H1 (cell line): ENCODE measurements at regions not wholly inside any gene's neighbourhood (a gene's known extent, or its start where the extent isn't known, plus 50 kb on each side); places are given as distances from the start of the nearest gene placed in this dataset.

ENCODE experiments used
- CTCF ChIA-PET: fragments of 300-600 bp; sonication (Branson Sonifier 250); formaldehyde crosslinking; loops from one replicate; lab custom pipeline; 2021; ENCODE audit not compliant: partially characterized antibody; lab: Charles Lee
- POLR2A ChIA-PET: fragments of 300-600 bp; sonication (Branson Sonifier 250); formaldehyde crosslinking; loops from one replicate; lab custom pipeline; 2021; ENCODE audit warnings: inconsistent platforms; ENCODE audit not compliant: partially characterized antibody; lab: Charles Lee
- DNase-seq, 2 experiments: peaks; one replicate each; pipeline versions ENCODE4 v3.0.0 to v3.0.0-alpha.2; 2010 to 2022; ENCODE audit warnings: low spot score in 2 of 2, low read depth in 1 of 2, mixed read lengths in 1 of 2
- FAIRE-seq: peaks from 2 replicates; lab custom pipeline; 2011; peaks lifted over from hg19 to GRCh38; lab: Jason Lieb, UNC
- H2AFZ ChIP-seq: 2 replicates; pipeline ENCODE4 v1.8.1; 2012; ENCODE audit warnings: low read length, inconsistent platforms
- H2AK5ac ChIP-seq: 2 replicates; pipeline ENCODE4 v1.6.1; 2013; ENCODE audit warnings: low read depth, low read length
- H2BK120ac ChIP-seq: replicated peaks from 2 replicates; pipeline ENCODE3; 2013; ENCODE audit warnings: low read depth, low read length, inconsistent platforms
- H2BK12ac ChIP-seq: 2 replicates; pipeline ENCODE4 v1.6.1; 2013; ENCODE audit warnings: low read depth, low read length
- H2BK15ac ChIP-seq: 2 replicates; pipeline ENCODE4 v1.6.1; 2013; ENCODE audit warnings: low read length
- H2BK20ac ChIP-seq: 2 replicates; pipeline ENCODE4 v1.6.1; 2013; ENCODE audit warnings: low read length
- H2BK5ac ChIP-seq: 2 replicates; pipeline ENCODE4 v1.6.1; 2013; ENCODE audit warnings: low read depth, low read length
- H3K14ac ChIP-seq: 2 replicates; pipeline ENCODE4 v1.6.1; 2013; ENCODE audit warnings: inconsistent platforms; ENCODE audit not compliant: insufficient read length
- H3K18ac ChIP-seq: 2 replicates; pipeline ENCODE4 v1.6.1; 2013; ENCODE audit warnings: low read length; ENCODE audit errors: extremely low read depth
- H3K23ac ChIP-seq: 2 replicates; pipeline ENCODE4 v1.6.1; 2013; ENCODE audit warnings: inconsistent platforms; ENCODE audit not compliant: insufficient read length
- H3K23me2 ChIP-seq: 2 replicates; pipeline ENCODE4 v1.6.1; 2013; ENCODE audit warnings: low read depth, low read length
- H3K27ac ChIP-seq: 2 replicates; pipeline ENCODE4 v1.6.1; 2011; ENCODE audit warnings: low read depth, low read length, inconsistent platforms
- H3K27me3 ChIP-seq, 4 experiments: replicated peaks in 1 of 4; 1 replicate in 1 of 4; 2 replicates in 3 of 4; pipeline versions ENCODE4 v1.6.1 to v1.8.1; 2011 to 2013; ENCODE audit warnings: low read length in 3 of 4, mild to moderate bottlenecking in 3 of 4, inconsistent platforms in 2 of 4, mixed read lengths in 2 of 4, moderate library complexity in 1 of 4; ENCODE audit not compliant: control insufficient read depth in 3 of 4, insufficient read depth in 3 of 4; ENCODE audit errors: extremely low read depth in 1 of 4
- H3K36me3 ChIP-seq, 4 experiments: 2 replicates each; pipeline versions ENCODE4 v1.6.1 to v1.8.1; 2011 to 2013; ENCODE audit warnings: mild to moderate bottlenecking in 4 of 4, low read length in 3 of 4, moderate library complexity in 2 of 4, control low read depth in 1 of 4, inconsistent platforms in 1 of 4; ENCODE audit not compliant: insufficient read depth in 4 of 4, control insufficient read depth in 2 of 4
- H3K4ac ChIP-seq: replicated peaks from 2 replicates; pipeline ENCODE3; 2013; ENCODE audit warnings: low read length, low read depth, mixed read lengths, inconsistent platforms; ENCODE audit not compliant: insufficient read length
- H3K4me1 ChIP-seq, 4 experiments: replicated peaks in 1 of 4; 1 replicate in 1 of 4; 2 replicates in 3 of 4; pipeline versions ENCODE4 v1.6.1 to v1.8.1; 2011 to 2013; ENCODE audit warnings: low read length in 3 of 4, inconsistent platforms in 2 of 4, mixed read lengths in 1 of 4; ENCODE audit not compliant: insufficient read depth in 4 of 4, control insufficient read depth in 3 of 4
- H3K4me2 ChIP-seq, 2 experiments: 2 replicates each; pipeline versions ENCODE4 v1.6.1 to v1.8.1; 2011 to 2013; ENCODE audit warnings: low read depth in 2 of 2, low read length in 2 of 2, control low read depth in 1 of 2, inconsistent platforms in 1 of 2, mild to moderate bottlenecking in 1 of 2; ENCODE audit not compliant: insufficient read depth in 1 of 2
- H3K4me3 ChIP-seq, 4 experiments: fragments of 200-600, 300-600 bp in 1 of 4; sonication (generic), shearing (Covaris generic), sonication (Bioruptor Twin) in 1 of 4; 2 replicates each; pipeline versions ENCODE4 v1.5.1 to v1.8.1; 2011 to 2016; ENCODE audit warnings: low read length in 4 of 4, low read depth in 3 of 4, control low read depth in 2 of 4, inconsistent platforms in 2 of 4, mild to moderate bottlenecking in 2 of 4, mixed read lengths in 1 of 4, moderate library complexity in 1 of 4; ENCODE audit not compliant: insufficient read depth in 2 of 4; ENCODE audit errors: extremely low read depth in 1 of 4
- H3K56ac ChIP-seq: replicated peaks from 2 replicates; pipeline ENCODE3; 2013; ENCODE audit warnings: low read depth, mild to moderate bottlenecking, mixed read lengths, low read length, inconsistent platforms; ENCODE audit not compliant: insufficient read length
- H3K79me1 ChIP-seq: 2 replicates; pipeline ENCODE4 v1.6.1; 2013; ENCODE audit warnings: low read depth, low read length, control low read depth
- H3K79me2 ChIP-seq, 2 experiments: 2 replicates each; pipeline versions ENCODE4 v1.6.1 to v1.8.1; 2012 to 2013; ENCODE audit warnings: low read length in 2 of 2, mild to moderate bottlenecking in 2 of 2, inconsistent platforms in 1 of 2; ENCODE audit not compliant: insufficient read depth in 2 of 2, control insufficient read depth in 1 of 2
- H3K9ac ChIP-seq, 4 experiments: replicated peaks in 1 of 4; 1 replicate in 1 of 4; 2 replicates in 3 of 4; pipeline versions ENCODE4 v1.6.1 to v1.8.1; 2011 to 2013; ENCODE audit warnings: low read depth in 3 of 4, low read length in 3 of 4, control low read depth in 2 of 4, mild to moderate bottlenecking in 2 of 4, moderate library complexity in 2 of 4, inconsistent platforms in 1 of 4; ENCODE audit errors: extremely low read depth in 1 of 4
- H3K9me3 ChIP-seq, 2 experiments: 2 replicates each; pipeline versions ENCODE4 v1.6.1 to v1.8.1; 2012 to 2013; ENCODE audit warnings: mild to moderate bottlenecking in 2 of 2, moderate library complexity in 2 of 2, control low read depth in 1 of 2, inconsistent platforms in 1 of 2, low read depth in 1 of 2, low read length in 1 of 2, mixed read lengths in 1 of 2; ENCODE audit not compliant: insufficient read depth in 2 of 2
- H4K20me1 ChIP-seq, 2 experiments: replicated peaks in 1 of 2; 2 replicates each; pipeline versions ENCODE3 to v1.8.1; 2011 to 2013; ENCODE audit warnings: inconsistent platforms in 2 of 2, low read length in 2 of 2, mild to moderate bottlenecking in 1 of 2; ENCODE audit not compliant: insufficient read depth in 2 of 2, control insufficient read depth in 1 of 2
- H4K5ac ChIP-seq: 2 replicates; pipeline ENCODE4 v1.6.1; 2013; ENCODE audit warnings: low read length, low read depth, mixed read lengths, inconsistent platforms; ENCODE audit not compliant: insufficient read length
- H4K8ac ChIP-seq: 2 replicates; pipeline ENCODE4 v1.8.0; 2013; ENCODE audit warnings: mild to moderate bottlenecking, moderate library complexity, low read length, inconsistent platforms; ENCODE audit not compliant: insufficient read depth; ENCODE audit errors: extremely low read depth
- H4K91ac ChIP-seq: replicated peaks from 2 replicates; pipeline ENCODE3; 2013; ENCODE audit warnings: low read length, mixed read lengths, inconsistent platforms; ENCODE audit not compliant: insufficient read length
- E2F6 ChIP-seq: IDR thresholded peaks from 2 replicates; pipeline ENCODE4 v1.6.1; 2012; ENCODE audit warnings: inconsistent platforms
- RNF2 ChIP-seq: fragments of 200-900, 300-1000 bp; sonication (generic); IDR thresholded peaks from 2 replicates; pipeline ENCODE4 v1.7.1; 2016; ENCODE audit warnings: borderline replicate concordance, low read depth, mild to moderate bottlenecking, antibody characterized with exemption, low read length; ENCODE audit not compliant: poor library complexity, severe bottlenecking; ENCODE audit errors: missing control alignments
- SP4 ChIP-seq: IDR thresholded peaks from 2 replicates; pipeline ENCODE4 v1.6.1; 2012; ENCODE audit warnings: low read length, inconsistent platforms
- WGBS, 2 experiments: shearing (Covaris generic) in 1 of 2; methylation state at CpG; one replicate each; pipeline versions ENCODE4 v1.1.6 to v1.1.7; 2013 to 2015; ENCODE audit warnings: low lambda C conversion rate in 2 of 2, mixed read lengths in 2 of 2, inconsistent platforms in 1 of 2, low coverage in 1 of 2, missing lambda C conversion rate in 1 of 2; ENCODE audit not compliant: insufficient replicate concordance in 2 of 2, insufficient coverage in 1 of 2, insufficient read length in 1 of 2; ENCODE audit errors: extremely low coverage in 1 of 2, missing lambda C conversion rate in 1 of 2; 5-methylcytosine and 5-hydroxymethylcytosine counted together

GRCh38 chr2:160647967-160648685 lies 154.5 kb upstream of the RBMS1 start:
- Histone ChIP-seq H3K9ac (no peak overlapping the region), H3K4me2 (no peak overlapping the region), H3K36me3 (no peaks in the 10 kb centered on the region), H3K4ac (no peak overlapping the region), H2BK120ac (no peak overlapping the region), H3K79me1 (no peaks in the 10 kb centered on the region), H3K79me2 (no peaks in the 10 kb centered on the region), H3K18ac (no peak overlapping the region), H3K56ac (no peak overlapping the region), H3K23me2 (no peaks in the 10 kb centered on the region), H3K14ac (no peak overlapping the region), H3K4me1 (peaks cover 1 to 17% (median 4%) of the 10 kb centered on the region in 4 experiments; a peak in 4 of 7 replicates), H4K8ac (peak overlapping the region; percentile 16; the same call in 1 of the 2 replicates), H3K4me3 (no peak overlapping the region), H3K27me3 (no peaks in the 10 kb centered on the region), H3K23ac (no peak overlapping the region), H2BK15ac (no peak overlapping the region), H2BK5ac (no peak overlapping the region), H3K9me3 (no peaks in the 10 kb centered on the region), H2BK20ac (no peak overlapping the region), H4K91ac (no peak overlapping the region), H4K5ac (no peak overlapping the region), H3K27ac (no peak overlapping the region), H2AFZ (no peak overlapping the region), H2AK5ac (no peak overlapping the region), H2BK12ac (peak overlapping the region; percentile 41; the same call in 1 of the 2 replicates), H4K20me1 (no peaks in the 10 kb centered on the region)
- TF ChIP-seq RNF2 (no peak), E2F6 (0 out of 2 replicates have a peak, but pooled peaks have one; percentile 12), SP4 (no peak)
- WGBS, 2 experiments: 94% methylated on average over 24 of the region's 33 CpGs; no CpG with 5 or more reads in 1 of the 2 experiments
- CTCF ChIA-PET: interaction anchor here (0.6 to 2.0 kb wide), 10 partner anchors 8 to 346 kb away, joined by 3 to 7 read pairs (median 4); no protein-coding TSS in a partner anchor
- DNase-seq (no peak), FAIRE-seq (no peak)
- POLR2A ChIA-PET: no interaction called here
